GM12873 (cell line): ENCODE measurements at regions not wholly inside any gene's neighbourhood (a gene's known extent, or its start where the extent isn't known, plus 50 kb on each side); places are given as distances from the start of the nearest gene placed in this dataset.

ENCODE experiments used
- CTCF ChIP-seq: IDR thresholded peaks from 2 replicates; pipeline ENCODE4 v1.5.1; 2012; ENCODE audit warnings: low read depth, mild to moderate bottlenecking, moderate library complexity, low read length, control low read depth; ENCODE audit not compliant: insufficient read depth; ENCODE audit errors: missing control alignments

GRCh38 chr1:185681034-185681633 lies 53.1 kb upstream of the HMCN1 start:
- peak; percentile 47 for TF ChIP-seq CTCF

GRCh38 chr1:185680453-185680852 lies 53.7 kb upstream of the HMCN1 start:
- TF ChIP-seq CTCF: no peak

GRCh38 chr1:185679220-185679619 lies 55.0 kb upstream of the HMCN1 start:
- no peak for TF ChIP-seq CTCF

- no peak for TF ChIP-seq CTCF
Observed at GRCh38 chr1:185676969-185677368, 57.2 kb upstream of the HMCN1 start.

- no peak for TF ChIP-seq CTCF
Observed at GRCh38 chr1:185674201-185674600, 60.0 kb upstream of the HMCN1 start.

GRCh38 chr1:185672719-185673360 lies 61.4 kb upstream of the HMCN1 start:
- TF ChIP-seq CTCF: no peak

GRCh38 chr1:185670187-185670627 lies 64.0 kb upstream of the HMCN1 start:
- TF ChIP-seq CTCF: peak; percentile 39
